Fibroblast of lung (primary cell): ENCODE measurements at regions not wholly inside any gene's neighbourhood (a gene's known extent, or its start where the extent isn't known, plus 50 kb on each side); places are given as distances from the start of the nearest gene placed in this dataset.

Experiments
- CTCF ChIP-seq, 2 donors: IDR thresholded peaks in 1 of 2; conservative IDR thresholded peaks in 1 of 2; 1 replicate in 1 of 2; 2 replicates in 1 of 2; pipeline ENCODE4 v1.5.1; 2011 to 2012; ENCODE audit warnings: low read length in 2 of 2, control low read depth in 1 of 2, inconsistent platforms in 1 of 2, low read depth in 1 of 2, mild to moderate bottlenecking in 1 of 2
- EZH2 ChIP-seq: IDR thresholded peaks from 2 replicates; pipeline ENCODE4 v1.5.1; 2012; ENCODE audit warnings: low read length, control low read depth, mild to moderate bottlenecking; ENCODE audit errors: missing control alignments

- TF ChIP-seq CTCF (conservative IDR thresholded peaks at IDR 0.05 in 1 of 2, IDR thresholded peaks at IDR 0.05 in 1 of 2; ENCODE audit: low read depth in 1 of 2, low read length in 2 of 2) (no peak), EZH2 (no peak)
These were observed 1242.5 kb upstream of the GBE1 start for GRCh38 chr3:83003917-83004316.
